ENCODE measurements at regions not wholly inside any gene's neighbourhood (a gene's known extent, or its start where the extent isn't known, plus 50 kb on each side); places are given as distances from the start of the nearest gene placed in this dataset.

GRCh38 chr6:120302041-120302440, 952.5 kb upstream of the MAN1A1 start:
- ChIA-PET POLR2A (no interaction called here), CTCF (no interaction called here)
- H3K4me3 ChIP-seq (ENCODE audit: low read depth, low read length): no peak overlapping the region
- H3K4me1 ChIP-seq (ENCODE audit: control insufficient read depth, insufficient read depth, low read length): no peaks in the 10 kb centered on the region
- H3K27ac ChIP-seq (ENCODE audit: extremely low read depth, low read depth, low read length): no peak overlapping the region
- no peak for TF ChIP-seq ZBTB49 (tag by site-specific recombination; IDR thresholded peaks at IDR 0.05; ENCODE audit: low read depth)
- no peak for TF ChIP-seq SP2 (tag by site-specific recombination; IDR thresholded peaks at IDR 0.05)
- no peak for TF ChIP-seq ZNF354C (tag by site-specific recombination; IDR thresholded peaks at IDR 0.05; ENCODE audit: borderline replicate concordance, low read depth)
- TF ChIP-seq ZNF791 (tag by site-specific recombination; IDR thresholded peaks at IDR 0.05): no peak
- no peak for TF ChIP-seq ZNF530 (tag by site-specific recombination; IDR thresholded peaks at IDR 0.05; ENCODE audit: low read depth)
- TF ChIP-seq SP7 (tag by site-specific recombination; IDR thresholded peaks at IDR 0.05): no peak
- no peak for TF ChIP-seq REST (tag by site-specific recombination; IDR thresholded peaks at IDR 0.05)
- TF ChIP-seq ZBTB1 (tag by site-specific recombination; IDR thresholded peaks at IDR 0.05): no peak
- TF ChIP-seq ZSCAN16 (tag by site-specific recombination; IDR thresholded peaks at IDR 0.05): no peak
- TF ChIP-seq ZNF48 (tag by site-specific recombination; IDR thresholded peaks at IDR 0.05): no peak
- no peak for TF ChIP-seq PRDM4 (tag by site-specific recombination; IDR thresholded peaks at IDR 0.05)
- no peak for TF ChIP-seq ZNF488 (tag by site-specific recombination; IDR thresholded peaks at IDR 0.05)
- no peak for TF ChIP-seq ZNF670 (tag by site-specific recombination; IDR thresholded peaks at IDR 0.05; ENCODE audit: low read depth)
- no peak for TF ChIP-seq ZNF830 (tag by site-specific recombination; IDR thresholded peaks at IDR 0.05; ENCODE audit: low read depth)
- no peak for TF ChIP-seq IKZF3 (tag by site-specific recombination; IDR thresholded peaks at IDR 0.05)
- TF ChIP-seq ZIC2 (tag by site-specific recombination; IDR thresholded peaks at IDR 0.05): no peak
- no peak for TF ChIP-seq ZNF701 (tag by site-specific recombination; IDR thresholded peaks at IDR 0.05)
- no peak for TF ChIP-seq ZNF157 (tag by site-specific recombination; IDR thresholded peaks at IDR 0.05)
- no peaks in the 10 kb centered on the region for H3K9me3 ChIP-seq (ENCODE audit: control insufficient read depth, insufficient read depth, low read depth, low read length)
- H3K36me3 ChIP-seq (ENCODE audit: control insufficient read depth in 2 of 2, insufficient read depth in 1 of 2, low read length in 2 of 2): no peaks in the 10 kb centered on the region

Data from HEK293 (cell line).